ENCODE measurements at regions not wholly inside any gene's neighbourhood (a gene's known extent, or its start where the extent isn't known, plus 50 kb on each side); places are given as distances from the start of the nearest gene placed in this dataset.
"Not testable (repeated sequence)": the region's sequence is repeated elsewhere in the genome, so short reads cannot be mapped to it uniquely, and the experiment has no call there.

GRCh38 chr9:42288865-42289229 is 105.4 kb downstream of the SPATA31A6 start:
- TF ChIP-seq POLR2A (IDR thresholded peaks at IDR 0.05; ENCODE audit: low read depth, low read length); FOS (IDR thresholded peaks at IDR 0.05; ENCODE audit: borderline replicate concordance, insufficient read depth, low read length); CTCF (IDR thresholded peaks at IDR 0.05; ENCODE audit: extremely low read depth in 1 of 2, insufficient read depth in 1 of 2, low read depth in 1 of 2, low read length in 2 of 2); EZH2 (IDR thresholded peaks at IDR 0.05; ENCODE audit: borderline replicate concordance, low read depth, low read length, severe bottlenecking); POLR2AphosphoS5 (IDR thresholded peaks at IDR 0.05; ENCODE audit: insufficient read depth, low read depth, low read length); JUN (IDR thresholded peaks at IDR 0.05; ENCODE audit: borderline replicate concordance, insufficient read depth, insufficient read length, low read depth): not testable (repeated sequence)
- TF ChIP-seq, protein P1, sequence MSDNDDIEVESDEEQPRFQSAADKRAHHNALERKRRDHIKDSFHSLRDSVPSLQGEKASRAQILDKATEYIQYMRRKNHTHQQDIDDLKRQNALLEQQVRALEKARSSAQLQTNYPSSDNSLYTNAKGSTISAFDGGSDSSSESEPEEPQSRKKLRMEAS (IDR thresholded peaks at IDR 0.05; ENCODE audit: insufficient read depth, insufficient read length), result not testable (repeated sequence)
